ENCODE measurements at regions not wholly inside any gene's neighbourhood (a gene's known extent, or its start where the extent isn't known, plus 50 kb on each side); places are given as distances from the start of the nearest gene placed in this dataset.

GRCh38 chr4:170231377-170231776 is 141.6 kb upstream of the AADAT start:
- no peak for TF ChIP-seq CTCF (IDR thresholded peaks at IDR 0.05; ENCODE audit: insufficient read depth, low read length)
- no peak for TF ChIP-seq POLR2AphosphoS5 (IDR thresholded peaks at IDR 0.05; ENCODE audit: low read depth)
- no peak for TF ChIP-seq REST (IDR thresholded peaks at IDR 0.05; ENCODE audit: insufficient replicate concordance, low read depth)

All from HL-60 (cell line).